IMR-90 (cell line): ENCODE measurements at regions not wholly inside any gene's neighbourhood (a gene's known extent, or its start where the extent isn't known, plus 50 kb on each side); places are given as distances from the start of the nearest gene placed in this dataset.

ENCODE experiments used
- ATAC-seq: fragments of 200-7000 bp; cut with Tn5 transposase; 2 replicates; pipeline ENCODE4 v1.9.1; 2020; ENCODE audit warnings: low read depth, mild to moderate bottlenecking, moderate library complexity
- BruUV-seq: library from RNA; stranded (reverse); fragments of 400-500 nt; replicated peaks from 2 replicates; lab custom pipeline; 2021; lab: Mats Ljungman, UMichigan
- CTCF ChIA-PET: fragments of 300-600 bp; formaldehyde crosslinking; extraction: SDS; loops from one replicate; lab custom pipeline; 2021; ENCODE audit warnings: antibody characterized with exemption; lab: Yijun Ruan, JAX
- POLR2A ChIA-PET: fragments of 300-600 bp; sonication (Branson Sonifier 250); formaldehyde crosslinking; loops from one replicate; lab custom pipeline; 2022; ENCODE audit warnings: antibody characterized with exemption; ENCODE audit not compliant: unreplicated experiment; lab: Charles Lee
- DNase-seq: peaks from one replicate; pipeline ENCODE4 v3.0.0; 2013
- H2AFZ ChIP-seq: replicated peaks from 2 replicates; pipeline ENCODE3; 2013; ENCODE audit warnings: low read length, mild to moderate bottlenecking; ENCODE audit not compliant: poor library complexity
- H2AK5ac ChIP-seq: 2 replicates; pipeline ENCODE4 v1.6.1; 2013; ENCODE audit warnings: low read depth, low read length, inconsistent platforms
- H2AK9ac ChIP-seq: replicated peaks from 2 replicates; pipeline ENCODE3; 2013; ENCODE audit warnings: mild to moderate bottlenecking, low read depth, low read length, moderate library complexity; ENCODE audit not compliant: poor library complexity
- H2BK120ac ChIP-seq: 2 replicates; pipeline ENCODE4 v1.6.1; 2013; ENCODE audit warnings: low read depth, low read length, inconsistent platforms
- H2BK15ac ChIP-seq: 3 replicates; pipeline ENCODE4 v1.6.1; 2013; ENCODE audit warnings: low read depth, low read length, inconsistent platforms
- H2BK20ac ChIP-seq: 2 replicates; pipeline ENCODE4 v1.6.1; 2013; ENCODE audit warnings: low read depth, mild to moderate bottlenecking, inconsistent platforms, low read length, moderate library complexity
- H2BK5ac ChIP-seq: 2 replicates; pipeline ENCODE4 v1.6.1; 2013; ENCODE audit warnings: mild to moderate bottlenecking, low read depth, low read length, inconsistent platforms; ENCODE audit not compliant: poor library complexity, severe bottlenecking
- H3K14ac ChIP-seq: replicated peaks from 2 replicates; pipeline ENCODE4 v1.6.1; 2013; ENCODE audit warnings: low read depth, low read length, inconsistent platforms
- H3K18ac ChIP-seq: 2 replicates; pipeline ENCODE4 v1.6.1; 2013; ENCODE audit warnings: low read depth, low read length, control low read depth
- H3K23ac ChIP-seq: 2 replicates; pipeline ENCODE4 v1.6.1; 2013; ENCODE audit warnings: low read depth, low read length, inconsistent platforms
- H3K27ac ChIP-seq: 2 replicates; pipeline ENCODE4 v1.5.1; 2013; ENCODE audit warnings: mild to moderate bottlenecking, control low read depth, low read length; ENCODE audit not compliant: insufficient read depth
- H3K27me3 ChIP-seq: 2 replicates; pipeline ENCODE4 v1.6.1; 2013; ENCODE audit warnings: low read length; ENCODE audit not compliant: control insufficient read depth, insufficient read depth
- H3K36me3 ChIP-seq: 2 replicates; pipeline ENCODE4 v1.6.1; 2013; ENCODE audit warnings: low read length, mixed read lengths; ENCODE audit not compliant: control insufficient read depth, insufficient read depth
- H3K4ac ChIP-seq: 2 replicates; pipeline ENCODE4 v1.6.1; 2013; ENCODE audit warnings: low read depth, low read length, inconsistent platforms
- H3K4me1 ChIP-seq: 2 replicates; pipeline ENCODE4 v1.6.1; 2013; ENCODE audit warnings: low read length, mixed read lengths; ENCODE audit not compliant: control insufficient read depth, insufficient read depth
- H3K4me2 ChIP-seq: 2 replicates; pipeline ENCODE4 v1.6.1; 2013; ENCODE audit warnings: low read depth, mild to moderate bottlenecking, control low read depth, low read length, moderate library complexity
- H3K4me3 ChIP-seq: 2 replicates; pipeline ENCODE4 v1.5.1; 2013; ENCODE audit warnings: low read depth, mild to moderate bottlenecking, control low read depth, low read length, moderate library complexity; ENCODE audit not compliant: insufficient read depth
- H3K56ac ChIP-seq: 2 replicates; pipeline ENCODE4 v1.6.1; 2013; ENCODE audit warnings: low read length, inconsistent platforms; ENCODE audit not compliant: insufficient read depth; ENCODE audit errors: extremely low read depth
- H3K79me1 ChIP-seq, 2 experiments: 2 replicates each; pipeline ENCODE4 v1.6.1; 2013; ENCODE audit warnings: low read length in 2 of 2, inconsistent platforms in 1 of 2, low read depth in 1 of 2
- H3K9ac ChIP-seq: 2 replicates; pipeline ENCODE4 v1.6.1; 2013; ENCODE audit warnings: low read depth, low read length, control low read depth
- H3K9me1 ChIP-seq: 2 replicates; pipeline ENCODE4 v1.6.1; 2013; ENCODE audit warnings: low read length, inconsistent platforms; ENCODE audit not compliant: insufficient read depth
- H3K9me3 ChIP-seq: 2 replicates; pipeline ENCODE4 v1.6.1; 2013; ENCODE audit warnings: low read length; ENCODE audit not compliant: control insufficient read depth, insufficient read depth
- H4K20me1 ChIP-seq: 2 replicates; pipeline ENCODE4 v1.6.1; 2013; ENCODE audit warnings: low read length, inconsistent platforms; ENCODE audit not compliant: insufficient read depth
- H4K5ac ChIP-seq: 2 replicates; pipeline ENCODE4 v1.6.1; 2013; ENCODE audit warnings: mild to moderate bottlenecking, low read depth, low read length, control low read depth
- H4K8ac ChIP-seq, 2 experiments: 2 replicates each; pipeline ENCODE4 v1.6.1; 2013; ENCODE audit warnings: low read depth in 2 of 2, low read length in 2 of 2, control low read depth in 1 of 2, inconsistent platforms in 1 of 2
- H4K91ac ChIP-seq: 2 replicates; pipeline ENCODE4 v1.6.1; 2013; ENCODE audit warnings: low read depth, low read length, inconsistent platforms; ENCODE audit not compliant: insufficient read depth
- BHLHE40 ChIP-seq: fragments of 150-350 bp; IDR thresholded peaks from 2 replicates; pipeline ENCODE4 v1.6.1; 2016; ENCODE audit warnings: mild to moderate bottlenecking, low read depth, low read length
- CEBPB ChIP-seq: IDR thresholded peaks from 2 replicates; pipeline ENCODE4 v1.6.1; 2012; ENCODE audit warnings: low read depth, low read length, improper control_type of control experiment
- CHD1 ChIP-seq: IDR thresholded peaks from 2 replicates; pipeline ENCODE4 v1.6.1; 2012; ENCODE audit warnings: low read depth, low read length, improper control_type of control experiment
- CTCF ChIP-seq: conservative IDR thresholded peaks from 2 replicates; pipeline ENCODE4 v1.5.1; 2012; ENCODE audit warnings: mild to moderate bottlenecking, low read depth, low read length, improper control_type of control experiment
- FOS ChIP-seq: fragments of 150-350 bp; IDR thresholded peaks from 2 replicates; pipeline ENCODE4 v1.6.1; 2016; ENCODE audit warnings: low read depth, low read length
- MAFK ChIP-seq: IDR thresholded peaks from 2 replicates; pipeline ENCODE4 v1.6.1; 2012; ENCODE audit warnings: low read depth, low read length, improper control_type of control experiment
- MAZ ChIP-seq: IDR thresholded peaks from 2 replicates; pipeline ENCODE4 v1.6.1; 2012; ENCODE audit warnings: low read depth, mild to moderate bottlenecking, low read length, improper control_type of control experiment, moderate library complexity, borderline replicate concordance
- MXI1 ChIP-seq: IDR thresholded peaks from 2 replicates; pipeline ENCODE4 v1.6.1; 2012; ENCODE audit warnings: low read depth, mild to moderate bottlenecking, low read length, moderate library complexity, borderline replicate concordance
- NFE2L2 ChIP-seq: fragments of 150-350 bp; IDR thresholded peaks from 2 replicates; pipeline ENCODE4 v1.6.1; 2016; ENCODE audit warnings: low read depth, mild to moderate bottlenecking, low read length
- POLR2A ChIP-seq: IDR thresholded peaks from 2 replicates; pipeline ENCODE4 v1.6.1; 2012; ENCODE audit warnings: mild to moderate bottlenecking, low read depth, low read length
- RAD21 ChIP-seq: IDR thresholded peaks from 2 replicates; pipeline ENCODE4 v1.6.1; 2012; ENCODE audit warnings: low read length, improper control_type of control experiment
- RCOR1 ChIP-seq: IDR thresholded peaks from 2 replicates; pipeline ENCODE4 v1.6.1; 2012; ENCODE audit warnings: mild to moderate bottlenecking, low read length, improper control_type of control experiment; ENCODE audit not compliant: insufficient replicate concordance
- RFX5 ChIP-seq: IDR thresholded peaks from 2 replicates; pipeline ENCODE4 v1.8.0; 2012; ENCODE audit warnings: low read depth, mild to moderate bottlenecking, low read length, moderate library complexity
- SMC3 ChIP-seq: fragments of 150-350 bp; IDR thresholded peaks from 2 replicates; pipeline ENCODE4 v1.6.1; 2016; ENCODE audit warnings: low read depth, mild to moderate bottlenecking, antibody characterized with exemption, low read length, moderate library complexity
- USF2 ChIP-seq: fragments of 150-350 bp; IDR thresholded peaks from 2 replicates; pipeline ENCODE4 v1.6.1; 2017; ENCODE audit warnings: mild to moderate bottlenecking, antibody characterized with exemption, low read length, low read depth
- WGBS, 2 experiments: methylation state at CpG; one replicate each; pipeline versions ENCODE4 v1.1.5 to v1.1.7; 2013; ENCODE audit warnings: missing lambda C conversion rate in 2 of 2; ENCODE audit not compliant: insufficient read length in 1 of 2; ENCODE audit errors: extremely low coverage in 2 of 2; 5-methylcytosine and 5-hydroxymethylcytosine counted together
- dilution Hi-C: fragments of 300-500 bp; cut with HindIII; formaldehyde crosslinking; loops from one replicate; pipeline ENCODE4 v1.14.3; 2018; ENCODE audit warnings: low sequenced_read_pairs; ENCODE audit not compliant: unreplicated experiment
- in situ Hi-C: fragments of 300-500 bp; cut with MboI; formaldehyde crosslinking; loops from 3 replicates; pipeline ENCODE4 v1.14.3; 2019; ENCODE audit warnings: low sequenced_read_pairs, inconsistent platforms, mixed read lengths
- intact Hi-C: fragments of 100-400 bp; cut with micrococcal nuclease; formaldehyde crosslinking; loops from 2 replicates; pipeline ENCODE4 v1.10.0; 2022
- TF ChIP-seq, protein P1 (sequence below): fragments of 150-350 bp; IDR thresholded peaks from 2 replicates; pipeline ENCODE4 v1.6.1; 2016; ENCODE audit warnings: low read depth, mild to moderate bottlenecking, low read length, moderate library complexity, borderline replicate concordance

- Histone ChIP-seq H3K9me1 (peaks cover 3% of the 10 kb centered on the region), H3K4me1 (peaks cover 11% of the 10 kb centered on the region), H2AFZ (no peak overlapping the region), H3K56ac (no peak overlapping the region), H4K8ac (no peak overlapping the region), H3K23ac (no peak overlapping the region), H3K9ac (no peak overlapping the region), H2BK20ac (peak overlapping the region; percentile 20; the same call in 1 of the 2 replicates), H3K27me3 (no peaks in the 10 kb centered on the region), H4K91ac (no peak overlapping the region), H3K27ac (no peak overlapping the region), H3K9me3 (no peaks in the 10 kb centered on the region), H3K4me2 (no peak overlapping the region), H2AK5ac (no peak overlapping the region), H4K20me1 (no peaks in the 10 kb centered on the region), H3K36me3 (no peaks in the 10 kb centered on the region), H2BK15ac (no peak overlapping the region), H3K4me3 (no peak overlapping the region), H2BK120ac (no peak overlapping the region), H2BK5ac (no peak overlapping the region), H2AK9ac (no peak overlapping the region), H3K4ac (no peak overlapping the region), H3K14ac (no peak overlapping the region), H4K5ac (no peak overlapping the region), H3K18ac (no peak overlapping the region), H3K79me1 (no peaks in the 10 kb centered on the region)
- ATAC-seq, result no peak
- DNase-seq, result no peak
- POLR2A ChIA-PET, result no interaction called here
- intact Hi-C loops, result no loop called here
- BruUV-seq, result no TSS peak
- CTCF ChIA-PET, result interaction anchor here (0.7 to 1.3 kb wide), 2 partner anchors 128 to 402 kb away, joined by 3 to 4 read pairs; no protein-coding TSS in a partner anchor
- WGBS, 2 experiments, result no CpG with 5 or more reads among the region's 2 CpGs
- TF ChIP-seq USF2 (no peak), MAZ (no peak), MAFK (no peak), SMC3 (no peak), RCOR1 (no peak), CTCF (no peak), NFE2L2 (no peak), FOS (no peak), RFX5 (no peak), RAD21 (no peak), BHLHE40 (no peak), CHD1 (no peak), MXI1 (no peak), POLR2A (no peak), CEBPB (no peak)
- TF ChIP-seq, protein P1, sequence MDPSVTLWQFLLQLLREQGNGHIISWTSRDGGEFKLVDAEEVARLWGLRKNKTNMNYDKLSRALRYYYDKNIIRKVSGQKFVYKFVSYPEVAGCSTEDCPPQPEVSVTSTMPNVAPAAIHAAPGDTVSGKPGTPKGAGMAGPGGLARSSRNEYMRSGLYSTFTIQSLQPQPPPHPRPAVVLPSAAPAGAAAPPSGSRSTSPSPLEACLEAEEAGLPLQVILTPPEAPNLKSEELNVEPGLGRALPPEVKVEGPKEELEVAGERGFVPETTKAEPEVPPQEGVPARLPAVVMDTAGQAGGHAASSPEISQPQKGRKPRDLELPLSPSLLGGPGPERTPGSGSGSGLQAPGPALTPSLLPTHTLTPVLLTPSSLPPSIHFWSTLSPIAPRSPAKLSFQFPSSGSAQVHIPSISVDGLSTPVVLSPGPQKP, result no peak
- in situ Hi-C loops, result no loop called here
- dilution Hi-C loops, result no loop called here
Measured at GRCh38 chr9:70474413-70474812, 60.0 kb upstream of the KLF9 start.
